Activated CD4-positive, alpha-beta memory T cell treated with anti-CD3 and anti-CD28 coated beads for 36 hours (primary cell): ENCODE measurements at regions not wholly inside any gene's neighbourhood (a gene's known extent, or its start where the extent isn't known, plus 50 kb on each side); places are given as distances from the start of the nearest gene placed in this dataset.
"Not testable (repeated sequence)": the region's sequence is repeated elsewhere in the genome, so short reads cannot be mapped to it uniquely, and the experiment has no call there.

Source experiments
- CTCF ChIA-PET: fragments of 350-600 bp; sonication (Branson Sonifier 250); formaldehyde crosslinking; loops from one replicate; lab custom pipeline; 2021; ENCODE audit warnings: antibody characterized with exemption, inconsistent platforms; lab: Charles Lee
- POLR2A ChIA-PET: fragments of 350-600 bp; sonication (Branson Sonifier 250); formaldehyde crosslinking; loops from one replicate; lab custom pipeline; 2021; ENCODE audit warnings: antibody characterized with exemption; lab: Charles Lee
- DNase-seq: peaks from one replicate; pipeline ENCODE4 v3.0.0-alpha.2; 2020
- H3K27ac Mint-ChIP-seq: one replicate; pipeline ENCODE4 v1.8.0; 2021; ENCODE audit warnings: mixed read lengths
- H3K27me3 Mint-ChIP-seq: one replicate; pipeline ENCODE4 v1.8.0; 2021; ENCODE audit warnings: mixed read lengths
- H3K36me3 Mint-ChIP-seq: one replicate; pipeline ENCODE4 v1.8.0; 2021; ENCODE audit warnings: mixed read lengths
- H3K4me1 Mint-ChIP-seq: one replicate; pipeline ENCODE4 v1.8.0; 2021; ENCODE audit warnings: low read depth, mixed read lengths
- H3K4me3 Mint-ChIP-seq: one replicate; pipeline ENCODE4 v1.8.0; 2021; ENCODE audit warnings: mild to moderate bottlenecking, mixed read lengths
- H3K9me3 Mint-ChIP-seq: one replicate; pipeline ENCODE4 v1.8.0; 2021; ENCODE audit warnings: mixed read lengths
- intact Hi-C: fragments of 100-400 bp; cut with micrococcal nuclease; formaldehyde crosslinking; loops from one replicate; pipeline ENCODE4 v1.15.1; 2023

DNA sequence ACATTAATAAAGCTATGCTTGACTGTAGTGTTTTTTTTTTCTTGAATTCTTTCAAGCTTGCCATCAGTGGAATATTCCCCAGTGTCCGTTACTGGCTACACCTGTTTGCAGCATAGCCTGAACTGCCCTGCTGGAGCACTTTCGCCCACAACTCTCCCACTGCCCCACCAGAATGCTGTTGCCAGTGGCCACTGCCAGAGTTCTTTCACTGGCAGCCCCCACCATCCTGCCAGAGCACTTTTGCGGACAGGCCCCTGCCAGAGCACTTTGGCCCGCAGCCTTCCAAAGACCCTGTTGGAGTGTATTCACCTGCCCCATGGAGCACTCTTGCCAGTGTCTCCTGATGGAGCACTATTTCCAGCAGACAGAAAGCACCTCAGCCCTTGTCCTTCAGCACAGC, 452.3 kb upstream of the GRID2 start:
- CTCF ChIA-PET, result no interaction called here
- H3K27me3 Mint-ChIP-seq, result no peaks in the 10 kb centered on the region
- H3K4me1 Mint-ChIP-seq, result no peaks in the 10 kb centered on the region
- DNase-seq, result no peak
- no peak overlapping the region for H3K27ac Mint-ChIP-seq
- H3K4me3 Mint-ChIP-seq, result no peak overlapping the region
- H3K9me3 Mint-ChIP-seq, result peaks cover 9% of the 10 kb centered on the region
- intact Hi-C loops, result no loop called here
- no peaks in the 10 kb centered on the region for H3K36me3 Mint-ChIP-seq
- POLR2A ChIA-PET, result no interaction called here

DNA sequence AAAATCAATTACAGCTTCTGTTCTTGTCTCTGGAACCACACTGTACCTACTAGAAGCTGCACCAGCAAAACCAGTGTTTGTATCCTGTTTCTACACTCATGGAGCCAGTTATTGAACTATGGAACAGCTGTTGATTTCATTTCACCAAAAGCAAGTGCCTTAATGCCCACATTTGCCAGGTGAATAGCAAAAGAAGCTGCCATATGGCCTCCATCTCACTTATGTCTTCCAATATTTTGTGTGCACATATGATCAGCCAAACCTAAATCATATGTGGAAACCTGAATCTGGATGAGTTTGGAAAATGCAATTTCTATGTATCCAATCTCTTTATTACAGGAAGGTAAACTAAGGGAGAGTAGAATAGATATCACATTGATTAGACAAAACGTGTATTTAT, 415.8 kb upstream of the GRID2 start:
- CTCF ChIA-PET, result no interaction called here

DNA sequence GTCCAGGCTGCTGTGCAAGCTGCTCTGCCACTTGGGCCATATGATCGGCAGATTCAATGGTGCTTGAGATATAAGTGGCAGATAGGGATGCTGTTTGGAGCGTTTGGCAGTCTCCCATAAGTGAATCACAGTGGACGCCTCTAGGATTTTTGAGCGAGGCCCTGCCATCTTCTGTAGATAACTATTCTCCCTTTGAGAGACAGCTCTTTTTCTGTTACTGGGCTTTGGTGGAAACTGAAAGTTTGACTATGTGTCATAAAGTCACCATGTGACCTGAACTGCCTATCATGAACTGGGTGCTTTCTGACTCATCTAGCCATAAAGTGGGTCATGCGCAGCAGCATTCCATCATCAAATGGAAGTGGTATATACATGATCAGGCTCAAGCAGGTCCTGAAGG, 412.5 kb upstream of the GRID2 start:
- H3K4me1 Mint-ChIP-seq, H3K27ac Mint-ChIP-seq, H3K36me3 Mint-ChIP-seq, H3K4me3 Mint-ChIP-seq, DNase-seq, CTCF ChIA-PET, H3K27me3 Mint-ChIP-seq, intact Hi-C loops, POLR2A ChIA-PET: not testable (repeated sequence)
- H3K9me3 Mint-ChIP-seq, result peaks cover 23% of the 10 kb centered on the region

More for the DNA sequence above, 415.8 kb upstream of the GRID2 start:
- POLR2A ChIA-PET, result no interaction called here
- intact Hi-C loops, result no loop called here
- no peak for DNase-seq
- Mint-ChIP-seq H3K4me1 (no peaks in the 10 kb centered on the region), H3K36me3 (no peaks in the 10 kb centered on the region), H3K4me3 (no peak overlapping the region), H3K27me3 (no peaks in the 10 kb centered on the region), H3K27ac (no peak overlapping the region), H3K9me3 (peaks cover 14% of the 10 kb centered on the region)

DNA sequence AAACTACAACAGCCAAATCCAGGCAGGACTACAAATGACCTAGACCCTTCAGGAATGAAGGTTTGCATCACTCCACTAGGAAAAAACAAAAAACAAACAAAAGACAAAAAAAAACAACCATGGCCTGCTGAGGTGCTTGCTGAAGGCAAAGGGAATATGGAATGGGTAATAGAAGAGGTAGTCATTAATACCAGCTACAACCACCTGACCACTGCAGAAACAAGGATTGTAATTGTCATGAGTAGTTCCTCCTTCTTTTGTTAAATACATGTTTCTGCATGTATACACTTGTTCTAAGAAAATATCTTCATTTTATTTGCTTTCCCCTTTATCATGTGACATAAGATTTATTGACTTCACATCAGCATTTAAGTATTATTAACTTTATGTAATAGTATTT, 409.8 kb upstream of the GRID2 start:
- intact Hi-C loops, result no loop called here
- ChIA-PET POLR2A (no interaction called here), CTCF (interaction anchor here (0.7 kb wide), 1 partner anchor 252 kb away, joined by 3 read pairs; no protein-coding TSS in a partner anchor)
- DNase-seq, result no peak
- H3K27me3 Mint-ChIP-seq, result no peaks in the 10 kb centered on the region
- H3K36me3 Mint-ChIP-seq, result no peaks in the 10 kb centered on the region
- peaks cover 16% of the 10 kb centered on the region for H3K9me3 Mint-ChIP-seq
- H3K27ac Mint-ChIP-seq, result no peak overlapping the region
- H3K4me1 Mint-ChIP-seq, result no peaks in the 10 kb centered on the region
- H3K4me3 Mint-ChIP-seq, result no peak overlapping the region

DNA sequence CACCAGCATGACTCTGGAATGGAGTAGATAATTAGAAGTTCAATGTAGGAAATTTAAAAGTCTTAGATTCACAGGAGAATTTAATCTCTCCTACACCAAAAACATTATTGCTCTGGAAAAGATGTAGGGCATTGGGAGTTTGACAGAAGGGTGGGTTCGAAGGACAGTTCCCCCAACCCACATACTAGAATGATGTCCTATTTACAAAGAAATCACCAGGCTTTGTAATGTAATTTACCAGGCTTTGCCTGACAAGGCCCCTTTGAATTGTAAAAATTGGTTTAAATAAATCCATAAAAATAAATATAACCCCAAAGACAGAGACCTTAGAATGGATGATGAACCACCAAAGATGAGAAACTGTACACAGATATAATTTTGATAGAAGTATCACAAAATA, 399.2 kb upstream of the GRID2 start:
- CTCF ChIA-PET, result no interaction called here
- POLR2A ChIA-PET, result no interaction called here
- Mint-ChIP-seq H3K36me3 (no peaks in the 10 kb centered on the region), H3K27me3 (no peaks in the 10 kb centered on the region), H3K9me3 (peaks cover 6% of the 10 kb centered on the region), H3K4me1 (no peaks in the 10 kb centered on the region), H3K27ac (no peak overlapping the region), H3K4me3 (no peak overlapping the region)
- intact Hi-C loops, result no loop called here
- no peak for DNase-seq

DNA sequence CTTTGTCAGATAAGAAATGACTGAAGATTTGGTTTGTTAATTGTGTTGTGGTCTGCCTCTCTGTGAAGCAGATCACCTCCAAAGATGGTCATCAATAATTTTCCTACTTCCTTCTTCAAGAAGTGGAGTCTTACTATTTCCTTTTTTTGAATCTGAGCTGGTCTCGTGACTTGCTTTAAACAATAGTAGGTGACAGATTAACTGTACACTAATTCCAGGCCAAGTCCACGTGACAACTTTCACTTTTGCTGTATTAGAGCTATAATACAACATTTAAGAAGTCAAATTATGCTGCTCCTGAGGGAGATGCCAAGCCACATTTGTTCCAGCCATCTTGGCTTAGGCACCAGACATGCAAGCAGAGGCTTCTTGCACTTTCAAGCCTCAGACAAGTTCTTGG, 393.8 kb upstream of the GRID2 start:
- intact Hi-C loops, result no loop called here
- no peak overlapping the region for H3K4me3 Mint-ChIP-seq
- CTCF ChIA-PET, result no interaction called here
- POLR2A ChIA-PET, result no interaction called here
- no peak overlapping the region for H3K27ac Mint-ChIP-seq
- H3K4me1 Mint-ChIP-seq, result no peaks in the 10 kb centered on the region
- no peaks in the 10 kb centered on the region for H3K27me3 Mint-ChIP-seq
- peaks cover 4% of the 10 kb centered on the region for H3K9me3 Mint-ChIP-seq
- no peaks in the 10 kb centered on the region for H3K36me3 Mint-ChIP-seq
- DNase-seq, result no peak

DNA sequence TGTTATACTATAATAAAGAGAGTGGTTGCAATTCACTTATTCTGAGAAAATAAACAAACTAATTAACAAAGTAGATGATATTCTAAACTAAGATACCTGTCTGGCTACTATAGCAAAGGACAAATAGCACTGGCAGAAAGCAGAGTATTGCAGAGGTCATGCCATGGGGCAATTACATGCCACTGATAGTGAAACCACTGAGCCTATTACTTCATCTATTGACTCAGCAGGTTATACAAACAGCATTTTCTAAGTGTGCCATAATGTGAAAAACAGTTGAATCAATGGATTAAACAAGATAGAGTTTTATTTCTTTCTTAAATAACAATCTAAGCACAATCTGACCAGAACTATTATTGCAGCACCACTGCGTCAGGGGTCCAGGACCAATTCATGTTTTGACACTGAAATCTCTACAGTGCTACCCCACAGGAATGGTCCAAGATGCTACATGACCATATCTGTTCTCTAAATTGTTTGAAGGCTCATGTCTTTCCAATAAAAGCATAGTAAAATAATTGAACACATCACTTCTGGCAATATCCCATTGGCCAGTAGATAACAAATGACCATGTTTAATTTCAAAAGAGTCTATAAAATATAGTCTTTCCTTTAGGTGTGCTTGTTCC, 389.5 kb upstream of the GRID2 start:
- Mint-ChIP-seq H3K27ac (no peak overlapping the region), H3K36me3 (no peaks in the 10 kb centered on the region), H3K4me1 (no peaks in the 10 kb centered on the region), H3K9me3 (peaks cover 13% of the 10 kb centered on the region), H3K27me3 (no peaks in the 10 kb centered on the region), H3K4me3 (no peak overlapping the region)
- intact Hi-C loops, result no loop called here
- no peak for DNase-seq
- ChIA-PET CTCF (no interaction called here), POLR2A (no interaction called here)

DNA sequence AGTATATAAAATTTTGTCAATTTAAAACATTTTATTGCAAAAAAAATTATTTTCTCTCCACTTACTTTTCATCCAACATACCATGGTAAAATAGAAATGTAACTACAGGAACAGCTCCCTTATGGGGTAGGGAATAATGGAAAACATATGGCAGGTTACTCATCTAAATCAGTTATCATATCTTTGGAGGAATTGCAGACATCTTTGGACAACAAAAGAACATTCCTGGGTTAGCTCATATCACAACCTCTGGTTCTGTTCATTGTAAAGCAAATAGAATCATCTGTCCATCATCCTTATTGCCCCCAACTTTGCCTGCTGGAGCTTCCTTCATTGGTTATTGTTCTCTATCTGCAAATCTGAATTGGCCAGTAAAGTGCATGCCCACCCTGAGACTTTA, 387.5 kb upstream of the GRID2 start:
- POLR2A ChIA-PET, result no interaction called here
- Mint-ChIP-seq H3K9me3 (peaks cover 13% of the 10 kb centered on the region), H3K27ac (no peak overlapping the region), H3K36me3 (no peaks in the 10 kb centered on the region), H3K4me1 (no peaks in the 10 kb centered on the region), H3K4me3 (no peak overlapping the region), H3K27me3 (no peaks in the 10 kb centered on the region)
- DNase-seq, result no peak
- intact Hi-C loops, result no loop called here
- CTCF ChIA-PET, result no interaction called here

DNA sequence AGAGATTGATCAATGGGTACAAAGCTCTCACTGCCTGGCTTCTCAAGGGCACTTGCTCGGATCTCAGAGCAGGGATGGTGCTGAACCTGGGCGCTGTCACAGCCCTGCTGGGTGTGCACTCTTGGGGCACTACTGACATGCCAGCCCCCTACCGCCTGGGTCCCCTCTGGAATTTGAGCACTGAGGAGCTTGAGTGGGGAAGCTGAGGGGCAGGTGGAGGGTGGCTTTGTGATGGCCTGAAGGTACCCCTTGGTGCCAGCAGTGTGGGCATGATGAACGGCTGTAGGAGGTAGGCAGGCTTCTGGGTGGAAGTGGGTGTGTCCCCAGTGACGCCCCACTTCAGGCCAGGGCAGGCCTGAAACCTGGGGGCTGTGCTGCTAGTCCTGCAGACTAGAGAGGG, 379.1 kb upstream of the GRID2 start:
- CTCF ChIA-PET, result no interaction called here
- H3K4me1 Mint-ChIP-seq, result no peaks in the 10 kb centered on the region
- peaks cover 11% of the 10 kb centered on the region for H3K9me3 Mint-ChIP-seq
- POLR2A ChIA-PET, result no interaction called here
- intact Hi-C loops, result no loop called here
- H3K27ac Mint-ChIP-seq, result no peak overlapping the region
- no peak for DNase-seq
- no peaks in the 10 kb centered on the region for H3K27me3 Mint-ChIP-seq
- H3K36me3 Mint-ChIP-seq, result no peaks in the 10 kb centered on the region
- no peak overlapping the region for H3K4me3 Mint-ChIP-seq

DNA sequence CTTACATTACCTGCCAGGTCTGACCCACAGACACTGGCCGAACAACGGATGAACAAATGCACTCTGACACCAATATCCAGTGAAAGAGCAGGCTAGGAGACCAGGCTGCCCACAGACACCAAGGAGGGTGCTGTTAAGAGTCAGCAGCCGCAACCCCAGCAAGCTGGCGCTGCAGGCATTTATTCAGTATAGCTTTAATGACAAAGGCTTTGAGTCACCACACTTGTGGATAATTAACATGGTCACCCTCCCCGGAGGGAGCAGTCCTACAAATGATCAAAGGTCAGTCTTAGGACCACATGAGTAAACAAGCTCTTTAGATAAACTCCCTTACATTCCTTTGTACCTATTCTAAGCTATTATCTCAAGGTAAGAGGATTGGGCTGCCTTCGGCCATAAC, 368.5 kb upstream of the GRID2 start:
- Mint-ChIP-seq H3K27ac (no peak overlapping the region), H3K27me3 (no peaks in the 10 kb centered on the region), H3K9me3 (no peaks in the 10 kb centered on the region), H3K36me3 (no peaks in the 10 kb centered on the region), H3K4me1 (no peaks in the 10 kb centered on the region), H3K4me3 (no peak overlapping the region)
- intact Hi-C loops, result no loop called here
- ChIA-PET CTCF (no interaction called here), POLR2A (no interaction called here)
- DNase-seq, result no peak

DNA sequence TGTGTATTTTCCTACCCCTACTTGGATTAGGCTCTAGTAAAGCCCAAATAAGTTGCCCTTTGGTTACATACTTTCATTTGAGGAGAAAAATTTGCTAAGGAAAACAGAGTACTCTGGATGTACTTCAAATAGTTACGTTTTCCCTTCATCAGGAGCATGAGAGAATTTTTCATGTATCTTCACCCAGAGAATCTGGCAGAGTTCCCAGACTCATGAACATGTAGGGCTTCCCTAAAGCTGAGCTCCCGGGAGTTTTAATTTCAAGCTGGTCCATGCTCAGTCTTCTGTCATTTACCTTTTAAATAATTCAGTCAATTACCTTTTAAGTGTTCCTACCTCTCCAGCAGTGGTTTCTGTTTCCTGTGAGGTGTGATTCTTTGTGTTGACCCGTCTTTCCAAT, 367.5 kb upstream of the GRID2 start:
- DNase-seq, result no peak
- intact Hi-C loops, result no loop called here
- ChIA-PET CTCF (no interaction called here), POLR2A (no interaction called here)
- Mint-ChIP-seq H3K27me3 (no peaks in the 10 kb centered on the region), H3K9me3 (no peaks in the 10 kb centered on the region), H3K4me1 (no peaks in the 10 kb centered on the region), H3K4me3 (no peak overlapping the region), H3K36me3 (no peaks in the 10 kb centered on the region), H3K27ac (no peak overlapping the region)

DNA sequence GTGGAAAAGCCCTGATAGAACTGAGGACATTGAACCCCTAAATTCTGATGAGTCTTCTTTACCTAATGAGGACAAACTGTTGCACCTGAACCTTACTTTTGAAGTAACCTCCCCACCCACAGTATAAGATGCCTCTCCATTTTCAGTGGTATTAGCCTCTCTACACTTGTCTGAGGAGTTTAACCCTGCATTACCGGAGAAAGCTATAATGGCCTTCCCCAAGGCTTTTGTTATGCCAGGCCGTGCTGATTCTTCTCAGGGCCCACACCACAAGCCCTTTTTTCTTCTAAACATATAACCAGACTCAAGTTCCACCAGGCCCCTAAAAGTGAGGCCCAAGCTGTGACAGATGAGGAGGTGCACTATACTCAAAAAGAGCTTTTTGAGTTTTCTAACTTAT, 345.8 kb upstream of the GRID2 start:
- POLR2A ChIA-PET, result no interaction called here
- Mint-ChIP-seq H3K27ac (no peak overlapping the region), H3K9me3 (peaks cover 6% of the 10 kb centered on the region), H3K4me1 (no peaks in the 10 kb centered on the region), H3K4me3 (no peak overlapping the region), H3K27me3 (no peaks in the 10 kb centered on the region), H3K36me3 (no peaks in the 10 kb centered on the region)
- intact Hi-C loops, result no loop called here
- no peak for DNase-seq
- CTCF ChIA-PET, result no interaction called here

DNA sequence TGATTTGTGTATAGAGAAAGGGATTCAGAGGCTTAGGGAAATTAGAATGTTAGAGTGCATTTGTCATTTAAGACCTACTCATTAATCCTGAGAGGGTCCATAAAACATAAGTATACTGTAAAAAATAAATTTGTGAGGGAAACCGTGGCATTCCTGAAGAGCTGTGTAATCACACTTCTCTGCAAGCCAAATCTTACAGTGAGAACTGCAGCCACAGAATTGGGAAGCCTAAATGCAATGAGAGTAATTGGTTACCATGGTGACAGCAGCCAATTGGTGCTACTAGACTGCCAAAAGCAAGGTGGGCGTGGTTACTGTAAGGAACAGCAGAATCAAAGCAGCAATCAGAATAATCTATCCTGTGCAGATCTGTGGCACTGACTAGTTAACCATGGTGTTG, 345.2 kb upstream of the GRID2 start:
- Mint-ChIP-seq H3K9me3 (peaks cover 6% of the 10 kb centered on the region), H3K27me3 (no peaks in the 10 kb centered on the region), H3K4me3 (no peak overlapping the region), H3K27ac (no peak overlapping the region), H3K36me3 (no peaks in the 10 kb centered on the region), H3K4me1 (no peaks in the 10 kb centered on the region)
- intact Hi-C loops, result no loop called here
- DNase-seq, result no peak
- CTCF ChIA-PET, result no interaction called here
- POLR2A ChIA-PET, result no interaction called here
